ENCODE measurements at regions not wholly inside any gene's neighbourhood (a gene's known extent, or its start where the extent isn't known, plus 50 kb on each side); places are given as distances from the start of the nearest gene placed in this dataset.

DNA sequence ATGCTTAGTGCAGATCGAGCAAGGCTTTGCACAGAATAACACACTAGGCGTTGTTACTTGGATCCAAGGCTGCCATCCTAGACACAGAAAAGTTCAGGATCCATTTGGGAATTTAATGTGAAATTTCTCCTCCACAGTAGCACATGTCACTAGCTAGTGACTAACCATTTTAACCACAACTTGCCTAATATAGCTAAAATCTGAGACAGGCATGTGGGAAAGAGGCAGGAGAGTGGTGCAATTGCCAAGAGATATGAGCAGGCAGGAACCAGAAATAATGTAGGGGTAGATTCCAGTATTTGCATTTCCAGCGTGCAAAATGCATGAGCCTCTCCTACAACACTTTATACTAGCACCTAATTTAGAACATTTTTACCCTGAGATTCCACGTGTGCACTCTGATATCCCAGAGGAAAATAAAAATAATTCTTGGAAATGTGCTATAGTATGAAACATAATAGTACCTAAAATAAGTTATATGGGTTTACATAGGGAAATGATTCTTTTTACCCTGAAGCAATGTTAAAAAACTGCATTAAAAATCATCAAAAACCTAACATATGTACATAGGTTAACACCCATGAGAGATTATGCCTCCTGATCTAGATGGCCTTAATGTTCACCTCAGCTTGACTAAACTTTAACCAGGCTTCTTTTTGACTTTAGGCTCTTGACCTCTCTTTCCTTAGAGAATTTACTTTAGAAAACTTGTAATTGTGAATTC is 1230.6 kb upstream of the NUDT12 start:
- no peak for DNase-seq (ENCODE audit: low spot score)
- H3K4me3 ChIP-seq = no peak overlapping the region
- TF ChIP-seq, protein P1, sequence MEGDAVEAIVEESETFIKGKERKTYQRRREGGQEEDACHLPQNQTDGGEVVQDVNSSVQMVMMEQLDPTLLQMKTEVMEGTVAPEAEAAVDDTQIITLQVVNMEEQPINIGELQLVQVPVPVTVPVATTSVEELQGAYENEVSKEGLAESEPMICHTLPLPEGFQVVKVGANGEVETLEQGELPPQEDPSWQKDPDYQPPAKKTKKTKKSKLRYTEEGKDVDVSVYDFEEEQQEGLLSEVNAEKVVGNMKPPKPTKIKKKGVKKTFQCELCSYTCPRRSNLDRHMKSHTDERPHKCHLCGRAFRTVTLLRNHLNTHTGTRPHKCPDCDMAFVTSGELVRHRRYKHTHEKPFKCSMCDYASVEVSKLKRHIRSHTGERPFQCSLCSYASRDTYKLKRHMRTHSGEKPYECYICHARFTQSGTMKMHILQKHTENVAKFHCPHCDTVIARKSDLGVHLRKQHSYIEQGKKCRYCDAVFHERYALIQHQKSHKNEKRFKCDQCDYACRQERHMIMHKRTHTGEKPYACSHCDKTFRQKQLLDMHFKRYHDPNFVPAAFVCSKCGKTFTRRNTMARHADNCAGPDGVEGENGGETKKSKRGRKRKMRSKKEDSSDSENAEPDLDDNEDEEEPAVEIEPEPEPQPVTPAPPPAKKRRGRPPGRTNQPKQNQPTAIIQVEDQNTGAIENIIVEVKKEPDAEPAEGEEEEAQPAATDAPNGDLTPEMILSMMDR (IDR thresholded peaks at IDR 0.05) = no peak
- H3K27ac ChIP-seq = no peak overlapping the region

DNA sequence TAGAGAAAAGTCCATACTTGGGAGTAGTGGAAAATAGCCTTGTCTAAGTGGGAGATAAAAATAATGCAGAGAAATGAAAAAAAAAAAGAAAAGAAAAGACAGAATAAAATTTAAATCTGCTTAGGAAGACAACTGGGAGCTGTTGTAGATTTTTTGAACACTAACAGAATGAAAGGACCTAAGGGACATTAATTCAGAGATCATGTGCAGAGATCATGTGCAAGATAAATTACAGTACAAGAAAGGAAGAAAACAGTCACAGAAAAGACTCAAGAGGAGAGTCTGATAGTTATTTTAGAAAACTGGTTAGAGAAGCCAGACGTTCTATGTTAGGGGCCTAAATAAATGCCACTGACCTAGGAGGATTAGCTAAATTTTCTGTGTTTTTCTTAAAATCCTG is 1226.8 kb upstream of the NUDT12 start:
- Histone ChIP-seq H3K27ac (no peak overlapping the region), H3K4me3 (no peak overlapping the region)
- DNase-seq (ENCODE audit: low spot score) = no peak
- TF ChIP-seq, protein P1 (IDR thresholded peaks at IDR 0.05) = no peak

DNA sequence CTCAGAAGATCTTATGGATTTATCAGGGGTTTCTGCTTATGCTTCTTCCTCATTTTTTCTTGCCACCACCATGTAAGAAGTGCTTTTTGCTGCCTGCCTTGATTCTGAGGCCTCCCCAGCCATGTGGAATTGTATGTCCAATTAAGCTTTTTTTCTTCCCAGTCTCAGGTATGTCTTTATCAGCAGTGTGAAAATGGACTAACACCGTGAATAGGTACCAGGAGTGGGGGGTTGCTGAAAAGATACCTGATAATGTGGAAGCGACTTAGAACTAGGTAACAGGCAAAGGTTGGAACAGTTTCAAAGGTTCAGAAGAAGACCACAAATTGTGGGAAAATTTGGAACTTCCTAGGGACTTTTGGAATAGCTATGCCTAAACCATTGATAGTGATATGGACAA is 1222.5 kb upstream of the NUDT12 start:
- Histone ChIP-seq H3K27ac (no peak overlapping the region), H3K4me3 (no peak overlapping the region)
- no peak for DNase-seq (ENCODE audit: low spot score)
- TF ChIP-seq, protein P1 (IDR thresholded peaks at IDR 0.05) = no peak

DNA sequence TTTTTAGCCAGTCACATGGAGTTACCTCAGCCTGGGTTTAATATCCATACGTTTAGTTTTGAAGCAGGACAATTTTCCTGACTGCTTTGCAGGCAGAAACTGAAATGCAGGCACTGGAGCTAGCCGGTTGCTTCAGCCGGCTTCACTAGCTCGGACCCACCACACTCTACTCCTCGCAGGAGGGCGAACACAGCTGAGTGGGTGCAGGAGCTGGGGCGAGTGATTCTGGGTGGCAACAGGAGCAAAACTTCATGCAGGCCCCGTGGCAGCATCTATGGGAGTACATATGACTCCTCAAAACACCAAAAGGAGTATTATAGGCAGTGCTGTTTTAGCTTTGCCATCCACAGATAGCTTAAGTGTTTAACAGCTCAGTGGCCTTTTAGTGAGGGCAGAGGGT is 1211.8 kb upstream of the NUDT12 start:
- Histone ChIP-seq H3K4me3 (no peak overlapping the region), H3K27ac (no peak overlapping the region)
- TF ChIP-seq, protein P1 (IDR thresholded peaks at IDR 0.05) = no peak
- no peak for DNase-seq (ENCODE audit: low spot score)

DNA sequence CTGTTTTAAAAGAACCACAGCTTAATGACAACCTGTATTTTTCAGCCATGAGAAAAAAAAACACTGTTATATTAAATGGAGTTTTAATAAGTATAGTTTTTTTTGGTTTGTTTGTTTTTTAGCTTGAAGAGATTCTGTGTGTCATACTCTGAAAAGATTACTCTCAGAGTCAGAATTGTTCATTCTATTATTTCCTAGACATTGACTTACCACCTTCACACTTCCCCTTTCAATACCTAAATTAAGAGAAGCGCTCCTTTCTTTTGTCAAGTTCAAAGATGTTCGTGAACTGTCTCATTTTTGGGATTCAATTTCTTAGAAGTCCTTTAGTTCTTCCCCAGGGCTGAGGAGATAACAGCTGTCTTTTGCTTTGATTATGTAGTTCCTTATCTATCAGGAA is 1201.6 kb upstream of the NUDT12 start:
- H3K27ac ChIP-seq = no peak overlapping the region
- H3K4me3 ChIP-seq = no peak overlapping the region
- DNase-seq (ENCODE audit: low spot score) = no peak
- TF ChIP-seq, protein P1 (IDR thresholded peaks at IDR 0.05) = no peak

DNA sequence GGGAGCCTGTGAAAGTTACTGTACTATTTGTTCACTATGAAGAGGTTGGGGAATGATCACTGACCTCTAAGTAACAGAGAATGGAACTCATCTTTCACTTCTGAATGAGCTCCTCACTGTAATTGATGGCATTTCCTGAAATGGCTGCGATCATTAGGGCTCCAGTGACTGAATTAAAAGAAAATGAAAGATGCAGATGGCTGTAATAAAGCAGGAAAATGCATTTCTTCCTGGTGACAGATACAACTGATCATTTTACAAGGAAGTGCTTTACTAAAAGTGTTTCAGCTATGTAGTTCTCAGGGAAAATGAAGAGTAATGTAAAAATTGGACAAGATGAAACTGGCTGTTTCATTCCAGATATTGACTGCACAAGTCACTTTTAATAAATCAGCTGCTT is 1200.6 kb upstream of the NUDT12 start:
- DNase-seq (ENCODE audit: low spot score) = no peak
- TF ChIP-seq, protein P1 (IDR thresholded peaks at IDR 0.05) = no peak
- Histone ChIP-seq H3K27ac (no peak overlapping the region), H3K4me3 (no peak overlapping the region)

DNA sequence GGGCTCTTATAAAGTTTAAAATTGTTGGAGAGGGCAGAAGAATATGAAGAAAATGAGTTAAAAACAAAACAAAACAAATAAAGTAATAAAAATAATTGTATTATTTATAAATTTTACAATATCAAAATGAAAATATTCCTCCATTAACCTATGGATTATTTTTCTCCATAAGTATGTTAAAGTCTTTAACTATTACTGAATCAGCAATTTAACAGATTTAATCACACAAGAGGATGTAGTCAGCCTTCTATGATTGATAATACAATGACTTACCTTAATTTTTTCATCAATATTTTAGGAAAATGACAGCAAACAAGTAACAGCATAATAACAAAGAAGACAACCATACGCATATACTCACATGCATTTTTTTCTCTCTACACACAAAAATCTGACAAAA is 1195.3 kb upstream of the NUDT12 start:
- H3K27ac ChIP-seq = no peak overlapping the region
- no peak for DNase-seq (ENCODE audit: low spot score)
- H3K4me3 ChIP-seq = no peak overlapping the region
- TF ChIP-seq, protein P1 (IDR thresholded peaks at IDR 0.05) = no peak
